Large intestine (tissue), 3 donors: ENCODE measurements at regions not wholly inside any gene's neighbourhood (a gene's known extent, or its start where the extent isn't known, plus 50 kb on each side); places are given as distances from the start of the nearest gene placed in this dataset.

Experiments used
- DNase-seq, 2 donors: peaks; one replicate each; pipeline versions ENCODE4 v3.0.0 to v3.0.0-alpha.2; 2013
- H3K27ac ChIP-seq: one replicate; pipeline ENCODE4 v1.5.1; 2013; ENCODE audit warnings: low read length
- H3K27me3 ChIP-seq: 2 replicates; pipeline ENCODE4 v1.6.1; 2013; ENCODE audit warnings: low read length; ENCODE audit not compliant: control insufficient read depth, insufficient read depth
- H3K36me3 ChIP-seq: 2 replicates; pipeline ENCODE4 v1.6.1; 2013; ENCODE audit warnings: low read length; ENCODE audit not compliant: control insufficient read depth, insufficient read depth
- H3K4me1 ChIP-seq: one replicate; pipeline ENCODE4 v1.6.1; 2013; ENCODE audit warnings: low read length; ENCODE audit not compliant: control insufficient read depth, insufficient read depth
- H3K4me3 ChIP-seq: one replicate; pipeline ENCODE4 v1.5.1; 2013; ENCODE audit warnings: low read length
- H3K9me3 ChIP-seq: one replicate; pipeline ENCODE4 v1.6.1; 2013; ENCODE audit warnings: mild to moderate bottlenecking, low read depth, low read length, moderate library complexity; ENCODE audit not compliant: control insufficient read depth
- WGBS: methylation state at CpG from one replicate; pipeline ENCODE4 v1.1.5; 2013; ENCODE audit warnings: low lambda C conversion rate; ENCODE audit not compliant: insufficient coverage; 5-methylcytosine and 5-hydroxymethylcytosine counted together

GRCh38 chr11:71066311-71066710, 186.1 kb downstream of the SHANK2 start:
- no CpG with 5 or more reads among the region's 6 CpGs for WGBS
- peaks cover 2% of the 10 kb centered on the region for H3K4me1 ChIP-seq
- no peak overlapping the region for H3K4me3 ChIP-seq
- H3K27ac ChIP-seq = no peak overlapping the region
- H3K9me3 ChIP-seq = no peaks in the 10 kb centered on the region
- no peak for DNase-seq
- H3K36me3 ChIP-seq = no peaks in the 10 kb centered on the region
- H3K27me3 ChIP-seq = no peaks in the 10 kb centered on the region

- Histone ChIP-seq H3K9me3 (no peaks in the 10 kb centered on the region), H3K36me3 (no peaks in the 10 kb centered on the region), H3K4me1 (peaks cover 2% of the 10 kb centered on the region), H3K27me3 (no peaks in the 10 kb centered on the region), H3K4me3 (no peak overlapping the region), H3K27ac (no peak overlapping the region)
- WGBS = 100% methylated on average over 1 of the region's 4 CpGs
- no peak for DNase-seq
These were observed 186.5 kb downstream of the SHANK2 start for GRCh38 chr11:71065841-71066240.

GRCh38 chr11:71064702-71065515, 187.5 kb downstream of the SHANK2 start:
- WGBS = 100% methylated on average over 2 of the region's 18 CpGs
- H3K4me3 ChIP-seq = no peak overlapping the region
- H3K27me3 ChIP-seq = no peaks in the 10 kb centered on the region
- peaks cover 2% of the 10 kb centered on the region for H3K4me1 ChIP-seq
- no peaks in the 10 kb centered on the region for H3K9me3 ChIP-seq
- H3K36me3 ChIP-seq = no peaks in the 10 kb centered on the region
- no peak overlapping the region for H3K27ac ChIP-seq
- peak; percentile 47 to 73 for DNase-seq

GRCh38 chr11:71064183-71064582, 188.2 kb downstream of the SHANK2 start:
- DNase-seq = no peak
- WGBS = 100% methylated on average over 1 of the region's 7 CpGs

GRCh38 chr11:71063129-71063528, 189.2 kb downstream of the SHANK2 start:
- Histone ChIP-seq H3K27ac (no peak overlapping the region), H3K4me3 (no peak overlapping the region), H3K36me3 (peaks cover 2% of the 10 kb centered on the region), H3K4me1 (peaks cover 2% of the 10 kb centered on the region), H3K27me3 (no peaks in the 10 kb centered on the region), H3K9me3 (no peaks in the 10 kb centered on the region)
- no CpG with 5 or more reads among the region's 7 CpGs for whole genome bisulfite sequencing
- DNase-seq = no peak

More at GRCh38 chr11:71064183-71064582, 188.2 kb downstream of the SHANK2 start:
- Histone ChIP-seq H3K27me3 (no peaks in the 10 kb centered on the region), H3K27ac (no peak overlapping the region), H3K9me3 (no peaks in the 10 kb centered on the region), H3K4me1 (peaks cover 2% of the 10 kb centered on the region), H3K36me3 (no peaks in the 10 kb centered on the region), H3K4me3 (no peak overlapping the region)

GRCh38 chr11:71062199-71062598, 190.2 kb downstream of the SHANK2 start:
- Histone ChIP-seq H3K9me3 (no peaks in the 10 kb centered on the region), H3K27me3 (no peaks in the 10 kb centered on the region), H3K27ac (no peak overlapping the region), H3K36me3 (peaks cover 2% of the 10 kb centered on the region), H3K4me3 (no peak overlapping the region), H3K4me1 (peaks cover 2% of the 10 kb centered on the region)
- no peak for DNase-seq
- no CpG with 5 or more reads among the region's 3 CpGs for WGBS

- Histone ChIP-seq H3K9me3 (no peaks in the 10 kb centered on the region), H3K36me3 (peaks cover 8% of the 10 kb centered on the region), H3K27me3 (no peaks in the 10 kb centered on the region), H3K27ac (no peak overlapping the region), H3K4me1 (peaks cover 2% of the 10 kb centered on the region), H3K4me3 (no peak overlapping the region)
- no CpG with 5 or more reads among the region's 9 CpGs for WGBS
- DNase-seq = no peak
These were observed 192.0 kb downstream of the SHANK2 start for GRCh38 chr11:71060391-71060791.

GRCh38 chr11:71059662-71060061, 192.7 kb downstream of the SHANK2 start:
- H3K27me3 ChIP-seq = no peaks in the 10 kb centered on the region
- no peak overlapping the region for H3K27ac ChIP-seq
- no peak overlapping the region for H3K4me3 ChIP-seq
- no peak for DNase-seq
- H3K36me3 ChIP-seq = peaks cover 8% of the 10 kb centered on the region
- no peaks in the 10 kb centered on the region for H3K4me1 ChIP-seq
- no peaks in the 10 kb centered on the region for H3K9me3 ChIP-seq
- WGBS = no CpG with 5 or more reads among the region's 12 CpGs

- 80% methylated on average over 1 of the region's 6 CpGs for WGBS
These were observed 196.5 kb downstream of the SHANK2 start for GRCh38 chr11:71055925-71056324.

More at GRCh38 chr11:71055925-71056324, 196.5 kb downstream of the SHANK2 start:
- Histone ChIP-seq H3K36me3 (peaks cover 8% of the 10 kb centered on the region), H3K4me1 (no peaks in the 10 kb centered on the region), H3K27me3 (no peaks in the 10 kb centered on the region), H3K4me3 (no peak overlapping the region), H3K9me3 (no peaks in the 10 kb centered on the region), H3K27ac (no peak overlapping the region)
- no peak for DNase-seq
